ENCODE measurements at regions not wholly inside any gene's neighbourhood (a gene's known extent, or its start where the extent isn't known, plus 50 kb on each side); places are given as distances from the start of the nearest gene placed in this dataset.

- no peak overlapping the region for H3K27ac Mint-ChIP-seq (ENCODE audit: unreplicated experiment)
- no peaks in the 10 kb centered on the region for H3K36me3 Mint-ChIP-seq (ENCODE audit: low read depth, unreplicated experiment)
- TF ChIP-seq CTCF (IDR thresholded peaks at IDR 0.05; ENCODE audit: unreplicated experiment), result no peak
- no peak for DNase-seq (ENCODE audit: low spot score)
- no peaks in the 10 kb centered on the region for H3K9me3 Mint-ChIP-seq (ENCODE audit: unreplicated experiment)
- H3K4me1 Mint-ChIP-seq (ENCODE audit: unreplicated experiment), result no peaks in the 10 kb centered on the region
- H3K4me3 Mint-ChIP-seq (ENCODE audit: unreplicated experiment), result no peak overlapping the region
- H3K27me3 Mint-ChIP-seq (ENCODE audit: unreplicated experiment), result no peaks in the 10 kb centered on the region
Observed at GRCh38 chr4:34800953-34801352, 1443.4 kb downstream of the ARAP2 start.

- H3K36me3 Mint-ChIP-seq (ENCODE audit: low read depth, unreplicated experiment), result no peaks in the 10 kb centered on the region
- no peaks in the 10 kb centered on the region for H3K9me3 Mint-ChIP-seq (ENCODE audit: unreplicated experiment)
- no peak for TF ChIP-seq CTCF (IDR thresholded peaks at IDR 0.05; ENCODE audit: unreplicated experiment)
- H3K4me1 Mint-ChIP-seq (ENCODE audit: unreplicated experiment), result no peaks in the 10 kb centered on the region
- DNase-seq (ENCODE audit: low spot score), result no peak
- H3K27ac Mint-ChIP-seq (ENCODE audit: unreplicated experiment), result no peak overlapping the region
- H3K27me3 Mint-ChIP-seq (ENCODE audit: unreplicated experiment), result peaks cover 2% of the 10 kb centered on the region
- no peak overlapping the region for H3K4me3 Mint-ChIP-seq (ENCODE audit: unreplicated experiment)
Observed at GRCh38 chr4:34814266-34814665, 1430.0 kb downstream of the ARAP2 start.

DNA sequence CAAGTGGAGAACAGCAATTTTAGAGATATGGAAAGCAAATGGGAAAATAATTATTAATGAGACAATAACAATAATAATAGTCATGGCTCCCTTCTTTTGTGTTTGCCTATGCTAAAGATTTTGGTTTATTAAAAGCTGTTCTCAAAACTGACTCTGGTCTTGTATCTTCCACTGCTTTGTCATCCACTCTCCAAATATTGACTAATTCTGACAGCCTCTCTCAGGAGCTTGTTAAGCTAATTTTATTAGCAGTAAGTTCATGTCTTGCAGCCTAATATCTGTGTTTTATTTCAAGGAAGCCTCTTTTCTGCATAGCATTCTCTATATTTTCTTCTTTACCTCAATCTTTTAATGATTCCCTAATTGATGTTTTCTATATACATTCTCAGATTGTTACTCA is 1419.8 kb downstream of the ARAP2 start:
- TF ChIP-seq CTCF (IDR thresholded peaks at IDR 0.05; ENCODE audit: unreplicated experiment), result no peak
- Mint-ChIP-seq H3K4me3 (ENCODE audit: unreplicated experiment) (no peak overlapping the region), H3K4me1 (ENCODE audit: unreplicated experiment) (no peaks in the 10 kb centered on the region)

GRCh38 chr4:34826660-34827059 is 1417.7 kb downstream of the ARAP2 start:
- no peak for DNase-seq (ENCODE audit: low spot score)
- TF ChIP-seq CTCF (IDR thresholded peaks at IDR 0.05; ENCODE audit: unreplicated experiment), result no peak
- H3K9me3 Mint-ChIP-seq (ENCODE audit: unreplicated experiment), result no peaks in the 10 kb centered on the region
- no peak overlapping the region for H3K27ac Mint-ChIP-seq (ENCODE audit: unreplicated experiment)
- no peaks in the 10 kb centered on the region for H3K36me3 Mint-ChIP-seq (ENCODE audit: low read depth, unreplicated experiment)
- H3K4me3 Mint-ChIP-seq (ENCODE audit: unreplicated experiment), result no peak overlapping the region
- no peaks in the 10 kb centered on the region for H3K4me1 Mint-ChIP-seq (ENCODE audit: unreplicated experiment)
- no peaks in the 10 kb centered on the region for H3K27me3 Mint-ChIP-seq (ENCODE audit: unreplicated experiment)

More for the DNA sequence above, 1419.8 kb downstream of the ARAP2 start:
- Mint-ChIP-seq H3K36me3 (ENCODE audit: low read depth, unreplicated experiment) (no peaks in the 10 kb centered on the region), H3K27ac (ENCODE audit: unreplicated experiment) (no peak overlapping the region), H3K27me3 (ENCODE audit: unreplicated experiment) (peaks cover 2% of the 10 kb centered on the region), H3K9me3 (ENCODE audit: unreplicated experiment) (no peaks in the 10 kb centered on the region)
- no peak for DNase-seq (ENCODE audit: low spot score)

DNA sequence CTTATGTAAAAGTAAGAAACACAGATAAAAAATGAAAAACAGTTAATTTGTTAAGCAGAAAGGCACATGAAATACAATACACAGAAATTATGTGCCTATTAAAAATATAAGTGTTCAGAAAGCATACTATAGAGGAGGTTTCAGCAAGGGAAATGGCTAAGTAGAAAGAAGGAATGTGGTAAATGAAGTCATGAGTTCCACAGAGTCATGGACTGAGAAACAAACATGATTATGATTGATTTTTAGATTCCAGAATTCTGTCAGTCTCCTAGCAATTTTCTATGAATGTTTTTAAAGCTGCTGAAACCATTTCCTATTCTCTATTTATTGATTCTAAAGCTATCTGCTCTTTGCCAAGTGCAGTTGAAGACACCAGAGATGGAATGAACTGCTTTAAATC is 1398.4 kb downstream of the ARAP2 start:
- Mint-ChIP-seq H3K4me1 (ENCODE audit: unreplicated experiment) (no peaks in the 10 kb centered on the region), H3K36me3 (ENCODE audit: low read depth, unreplicated experiment) (no peaks in the 10 kb centered on the region), H3K9me3 (ENCODE audit: unreplicated experiment) (no peaks in the 10 kb centered on the region), H3K27me3 (ENCODE audit: unreplicated experiment) (no peaks in the 10 kb centered on the region), H3K4me3 (ENCODE audit: unreplicated experiment) (no peak overlapping the region), H3K27ac (ENCODE audit: unreplicated experiment) (no peak overlapping the region)
- no peak for DNase-seq (ENCODE audit: low spot score)
- no peak for TF ChIP-seq CTCF (IDR thresholded peaks at IDR 0.05; ENCODE audit: unreplicated experiment)

Measured in endothelial cell (in vitro differentiated cells).